GM12874 (cell line): ENCODE measurements at regions not wholly inside any gene's neighbourhood (a gene's known extent, or its start where the extent isn't known, plus 50 kb on each side); places are given as distances from the start of the nearest gene placed in this dataset.

Source experiments
- TF ChIP-seq, protein P1 (sequence below): IDR thresholded peaks from 2 replicates; pipeline ENCODE4 v1.5.1; 2011; ENCODE audit warnings: low read depth, mild to moderate bottlenecking, control low read depth, low read length, moderate library complexity; ENCODE audit not compliant: insufficient read depth

DNA sequence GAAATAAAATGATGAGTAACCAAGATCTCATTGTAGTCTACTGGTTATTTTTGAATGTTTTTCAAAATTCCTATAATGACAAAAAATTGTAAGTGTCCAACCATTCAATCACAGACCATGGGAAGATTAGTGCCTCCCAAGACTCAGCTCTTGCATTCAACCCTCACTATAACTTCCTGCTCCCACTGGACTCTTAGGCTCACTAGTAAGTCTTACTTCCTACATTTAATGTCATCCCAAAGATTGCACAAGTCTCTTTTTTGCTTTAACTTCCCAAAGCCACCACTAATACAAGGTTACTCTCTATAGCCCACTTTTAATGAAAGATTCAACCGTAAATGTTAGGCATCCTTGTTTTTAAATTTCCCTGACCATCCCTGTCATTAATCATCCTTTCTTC lies 111.9 kb upstream of the NRBF2 start:
- TF ChIP-seq, protein P1, sequence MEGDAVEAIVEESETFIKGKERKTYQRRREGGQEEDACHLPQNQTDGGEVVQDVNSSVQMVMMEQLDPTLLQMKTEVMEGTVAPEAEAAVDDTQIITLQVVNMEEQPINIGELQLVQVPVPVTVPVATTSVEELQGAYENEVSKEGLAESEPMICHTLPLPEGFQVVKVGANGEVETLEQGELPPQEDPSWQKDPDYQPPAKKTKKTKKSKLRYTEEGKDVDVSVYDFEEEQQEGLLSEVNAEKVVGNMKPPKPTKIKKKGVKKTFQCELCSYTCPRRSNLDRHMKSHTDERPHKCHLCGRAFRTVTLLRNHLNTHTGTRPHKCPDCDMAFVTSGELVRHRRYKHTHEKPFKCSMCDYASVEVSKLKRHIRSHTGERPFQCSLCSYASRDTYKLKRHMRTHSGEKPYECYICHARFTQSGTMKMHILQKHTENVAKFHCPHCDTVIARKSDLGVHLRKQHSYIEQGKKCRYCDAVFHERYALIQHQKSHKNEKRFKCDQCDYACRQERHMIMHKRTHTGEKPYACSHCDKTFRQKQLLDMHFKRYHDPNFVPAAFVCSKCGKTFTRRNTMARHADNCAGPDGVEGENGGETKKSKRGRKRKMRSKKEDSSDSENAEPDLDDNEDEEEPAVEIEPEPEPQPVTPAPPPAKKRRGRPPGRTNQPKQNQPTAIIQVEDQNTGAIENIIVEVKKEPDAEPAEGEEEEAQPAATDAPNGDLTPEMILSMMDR: no peak

DNA sequence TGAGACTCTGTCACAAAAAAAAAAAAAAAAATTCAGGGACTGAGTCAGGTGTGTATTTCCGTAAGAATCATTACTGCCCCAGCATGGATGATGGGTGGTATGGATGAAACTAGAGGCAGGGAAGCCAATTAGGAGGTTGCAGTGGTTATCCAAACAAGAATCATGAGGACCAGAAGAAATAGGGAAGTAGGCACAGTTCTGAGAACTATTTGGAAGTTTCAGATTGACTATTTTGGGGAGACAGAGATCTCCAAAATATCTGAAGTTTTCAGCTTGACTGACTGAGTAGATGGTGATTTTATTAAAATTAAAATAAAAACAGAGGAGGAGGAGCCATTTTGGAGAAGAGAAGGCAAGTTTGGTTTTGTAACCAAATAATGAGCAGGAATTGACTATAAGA lies 119.4 kb upstream of the NRBF2 start:
- TF ChIP-seq, protein P1: no peak

DNA sequence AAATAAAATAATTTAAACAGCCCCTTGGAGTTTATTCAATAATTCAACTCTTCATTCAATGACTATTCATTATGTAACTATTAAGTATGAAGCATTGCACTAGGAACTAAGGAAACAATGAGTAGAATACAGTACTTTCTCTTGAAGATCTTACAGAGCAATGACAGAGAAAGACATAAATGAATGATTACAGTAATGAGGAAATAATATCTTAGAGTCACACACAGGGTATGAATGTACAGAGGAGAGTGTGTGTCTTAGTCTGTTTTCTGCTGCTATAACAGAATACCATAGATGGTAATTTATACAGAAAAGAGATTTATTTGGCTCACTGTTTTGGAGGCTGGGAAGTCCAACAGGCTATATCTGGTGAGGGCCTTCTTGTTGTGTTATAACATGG lies 120.5 kb upstream of the NRBF2 start:
- TF ChIP-seq, protein P1: no peak

DNA sequence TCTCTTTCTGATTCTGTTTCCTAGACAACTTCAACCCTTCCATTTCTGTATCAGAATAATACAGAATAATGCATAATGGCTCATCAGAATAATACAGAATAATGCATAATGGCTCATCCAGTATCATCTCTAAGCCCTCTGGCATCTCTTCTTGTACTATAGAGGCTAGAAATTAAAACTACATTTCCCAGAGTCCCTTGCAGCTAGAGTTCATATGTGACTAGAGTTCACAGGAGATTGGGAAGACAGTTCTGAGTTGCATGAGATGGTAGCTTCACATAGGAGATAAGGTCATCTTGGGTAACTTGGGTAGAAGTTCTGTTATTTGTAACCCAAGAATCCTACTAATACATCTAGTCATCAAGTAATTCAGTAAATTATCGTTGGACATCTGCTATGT lies 122.9 kb upstream of the NRBF2 start:
- TF ChIP-seq, protein P1: no peak

DNA sequence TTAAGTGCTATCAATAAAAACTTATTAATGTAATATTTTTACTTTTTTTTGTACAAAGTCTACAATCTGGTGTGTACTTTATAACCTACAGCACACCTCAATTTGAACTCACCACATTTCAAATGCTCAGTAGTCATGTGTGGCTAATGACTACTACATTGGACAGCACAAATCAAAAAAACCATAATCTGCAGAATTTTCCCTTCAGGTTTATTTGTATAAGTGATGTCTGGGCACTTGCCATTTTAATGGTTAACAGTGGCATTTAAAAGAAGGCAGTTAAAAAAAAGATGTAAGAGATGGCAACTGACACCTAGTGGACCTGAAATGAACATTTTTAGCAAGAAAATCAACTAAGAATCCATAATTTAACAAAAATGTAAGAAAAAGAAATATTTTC lies 124.6 kb upstream of the NRBF2 start:
- TF ChIP-seq, protein P1: no peak

DNA sequence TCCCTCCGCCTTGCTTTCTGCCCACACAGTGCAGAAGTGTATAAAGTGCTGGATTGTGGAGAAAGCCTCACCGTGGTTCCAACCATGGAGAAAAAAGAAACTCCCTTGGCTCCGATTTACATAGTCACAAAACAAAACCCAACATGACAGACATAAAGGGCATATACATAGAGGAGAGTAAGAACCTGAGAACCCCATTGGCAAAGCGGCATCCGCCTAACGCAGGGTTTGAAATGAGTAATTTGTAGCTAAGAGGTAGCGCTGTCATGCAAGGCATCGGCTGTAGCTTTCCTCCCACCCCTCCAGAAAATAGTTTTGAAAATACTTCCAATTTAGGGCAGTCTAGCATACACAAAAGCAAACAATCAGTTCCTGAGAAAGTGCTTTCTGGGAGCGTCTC lies 126.0 kb upstream of the NRBF2 start:
- TF ChIP-seq, protein P1: no peak

DNA sequence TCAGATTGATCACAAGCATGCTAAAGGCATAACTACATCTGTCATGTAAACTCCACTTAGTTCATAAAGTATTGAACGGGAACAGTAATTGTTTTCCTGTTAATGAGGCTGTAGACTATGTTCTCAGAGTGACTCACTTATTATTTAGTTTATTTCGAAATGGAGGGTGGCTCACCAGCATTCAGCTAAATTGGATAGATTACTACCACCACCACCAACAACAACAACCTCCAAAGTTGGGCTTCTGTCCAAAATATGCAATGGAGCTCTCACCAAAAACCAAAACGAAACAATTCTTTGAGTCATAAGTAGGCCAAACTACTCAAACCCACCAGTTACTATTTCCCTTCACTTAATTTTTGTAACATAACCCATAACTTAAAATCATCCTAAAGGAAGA lies 127.9 kb upstream of the NRBF2 start:
- TF ChIP-seq, protein P1: no peak
